Activated naive CD4-positive, alpha-beta T cell treated with anti-CD3 and anti-CD28 coated beads, Interleukin-2, amount 50 U/mL, for 72 hours (primary cell): ENCODE measurements at regions not wholly inside any gene's neighbourhood (a gene's known extent, or its start where the extent isn't known, plus 50 kb on each side); places are given as distances from the start of the nearest gene placed in this dataset.

Source experiments
- ATAC-seq, 2 donors: fragments of 150-1000 bp; cut with Tn5 transposase; 2 replicates each; pipeline ENCODE4 v1.10.0; 2021; ENCODE audit warnings: mild to moderate bottlenecking in 2 of 2, moderate library complexity in 2 of 2
- DNase-seq, 2 donors: peaks; one replicate each; pipeline ENCODE4 v3.0.0; 2021 to 2022; ENCODE audit warnings: low spot score in 2 of 2
- H3K27ac Mint-ChIP-seq, 2 donors: one replicate each; pipeline ENCODE4 v1.8.0; 2022; ENCODE audit warnings: mild to moderate bottlenecking in 2 of 2, mixed read lengths in 2 of 2
- H3K36me3 Mint-ChIP-seq, 2 donors: one replicate each; pipeline ENCODE4 v1.8.0; 2022; ENCODE audit warnings: mixed read lengths in 2 of 2
- H3K9me3 Mint-ChIP-seq, 2 donors: one replicate each; pipeline ENCODE4 v1.8.0; 2022; ENCODE audit warnings: mixed read lengths in 2 of 2

GRCh38 chr14:22472935-22473854 lies 115.8 kb downstream of the DAD1 start:
- DNase-seq (no peak), ATAC-seq (no peak)
- H3K9me3 Mint-ChIP-seq: no peaks in the 10 kb centered on the region
- no peaks in the 10 kb centered on the region for H3K36me3 Mint-ChIP-seq
- H3K27ac Mint-ChIP-seq: no peak overlapping the region

DNA sequence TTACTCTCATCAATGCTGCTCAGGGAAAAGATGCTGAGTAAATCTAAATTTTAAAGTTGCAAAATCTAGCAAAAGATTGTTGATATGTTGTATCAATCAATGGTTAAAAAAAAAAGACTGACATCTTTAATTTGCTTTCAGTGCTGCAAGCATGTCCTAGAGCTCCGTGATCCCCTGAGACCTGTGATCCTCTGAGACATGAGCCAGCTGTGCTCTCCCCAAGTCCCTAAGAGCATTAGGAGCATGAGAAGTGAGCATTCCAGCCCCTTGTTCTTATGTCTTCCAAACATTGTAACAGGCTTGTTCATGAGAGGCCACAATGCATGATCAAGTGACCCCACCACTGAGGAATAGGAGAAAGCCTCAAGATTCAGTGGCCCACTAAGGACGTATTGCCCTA lies 116.6 kb downstream of the DAD1 start:
- Mint-ChIP-seq H3K27ac (no peak overlapping the region), H3K9me3 (no peaks in the 10 kb centered on the region), H3K36me3 (no peaks in the 10 kb centered on the region)
- DNase-seq (no peak), ATAC-seq (no peak)

DNA sequence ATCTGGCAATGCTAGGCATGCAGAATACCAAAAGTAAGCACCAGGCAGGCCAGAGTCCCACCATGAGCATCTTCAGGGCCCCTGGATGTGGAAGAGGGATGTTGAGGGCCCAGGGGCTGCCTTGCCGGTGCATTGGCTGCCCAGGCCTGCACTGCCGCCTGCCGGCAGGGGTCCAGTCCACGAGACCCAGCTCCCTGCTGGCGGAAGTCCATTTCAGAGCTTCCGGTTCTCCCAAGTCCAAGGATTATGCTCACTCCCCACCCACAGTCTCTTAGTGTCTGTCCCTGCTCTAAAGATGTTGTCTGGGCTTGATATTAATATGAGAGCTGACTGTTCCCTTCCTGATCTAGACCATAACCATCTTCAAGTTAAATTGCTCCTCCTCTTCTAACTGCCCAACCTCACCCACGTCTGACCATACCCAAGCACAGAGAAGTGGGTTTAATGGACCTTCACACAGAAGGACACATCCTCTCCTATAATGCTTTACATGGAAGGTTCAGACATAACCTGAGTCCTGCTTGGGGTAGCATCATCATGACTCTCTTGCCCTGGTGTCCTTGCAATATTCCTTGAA lies 117.4 kb downstream of the DAD1 start:
- ATAC-seq (no peak), DNase-seq (no peak)
- Mint-ChIP-seq H3K9me3 (no peaks in the 10 kb centered on the region), H3K27ac (no peak overlapping the region), H3K36me3 (no peaks in the 10 kb centered on the region)

DNA sequence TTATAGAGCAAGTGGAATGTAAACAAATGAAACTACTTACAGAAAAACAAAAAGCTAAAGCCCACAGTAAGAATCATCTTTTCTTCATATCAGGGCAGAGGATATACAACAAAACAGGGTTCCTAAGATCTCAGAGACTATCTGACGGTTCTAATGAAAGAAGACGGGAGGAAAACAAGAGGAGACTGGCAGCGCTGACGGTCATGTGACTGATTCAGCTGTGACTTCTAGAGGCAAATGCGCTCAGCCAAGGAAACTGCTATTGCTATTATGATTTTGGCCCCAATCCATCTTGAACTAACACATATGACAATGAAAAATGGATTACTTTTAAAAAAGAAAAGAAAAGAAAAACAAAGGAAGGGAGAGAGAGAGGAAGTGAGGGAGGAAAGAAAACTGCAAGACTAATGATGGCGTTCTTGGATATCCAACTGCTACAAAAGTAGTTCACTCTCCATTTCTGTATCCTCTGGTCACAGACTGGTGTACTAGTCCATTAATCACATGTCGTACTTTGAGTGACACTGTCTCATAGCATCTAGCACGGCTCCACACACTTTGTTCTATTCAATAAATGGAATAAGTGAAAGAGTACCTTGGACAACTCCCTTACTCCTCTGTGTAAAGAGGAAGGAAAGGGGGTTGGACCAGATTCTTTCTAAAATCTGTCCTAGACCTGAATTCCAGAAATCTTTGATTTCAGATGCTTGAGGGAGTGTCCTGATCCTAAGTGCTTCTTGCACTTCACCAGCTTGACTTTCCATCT lies 119.3 kb downstream of the DAD1 start:
- Mint-ChIP-seq H3K27ac (no peak overlapping the region), H3K36me3 (no peaks in the 10 kb centered on the region), H3K9me3 (no peaks in the 10 kb centered on the region)
- DNase-seq (no peak), ATAC-seq (no peak)

- DNase-seq (no peak), ATAC-seq (no peak)
- no peak overlapping the region for H3K27ac Mint-ChIP-seq
- no peaks in the 10 kb centered on the region for H3K9me3 Mint-ChIP-seq
- H3K36me3 Mint-ChIP-seq: no peaks in the 10 kb centered on the region
These were observed 120.2 kb downstream of the DAD1 start for GRCh38 chr14:22468830-22469229.

DNA sequence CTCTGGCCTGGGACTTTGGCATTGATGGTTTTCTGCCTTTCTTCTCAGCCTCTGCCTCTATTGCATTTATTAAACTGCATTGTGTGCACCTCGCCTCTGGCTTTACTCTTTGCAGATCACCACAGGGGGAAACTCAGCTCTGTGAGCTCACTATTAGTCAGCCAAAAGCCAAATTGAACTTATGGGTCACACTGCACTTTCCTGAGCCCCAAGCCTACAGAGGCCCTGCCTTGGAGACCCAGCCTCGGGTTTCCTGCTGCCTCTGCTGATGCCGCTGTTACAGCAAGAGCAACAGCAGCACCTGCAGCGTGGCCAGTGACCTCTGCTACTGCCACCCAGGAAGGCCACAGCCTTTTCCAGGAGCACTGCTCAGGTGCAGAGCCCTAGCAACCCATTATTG lies 122.5 kb downstream of the DAD1 start:
- H3K27ac Mint-ChIP-seq: no peak overlapping the region
- no peaks in the 10 kb centered on the region for H3K9me3 Mint-ChIP-seq
- H3K36me3 Mint-ChIP-seq: no peaks in the 10 kb centered on the region
- no peak for ATAC-seq
- DNase-seq: no peak

DNA sequence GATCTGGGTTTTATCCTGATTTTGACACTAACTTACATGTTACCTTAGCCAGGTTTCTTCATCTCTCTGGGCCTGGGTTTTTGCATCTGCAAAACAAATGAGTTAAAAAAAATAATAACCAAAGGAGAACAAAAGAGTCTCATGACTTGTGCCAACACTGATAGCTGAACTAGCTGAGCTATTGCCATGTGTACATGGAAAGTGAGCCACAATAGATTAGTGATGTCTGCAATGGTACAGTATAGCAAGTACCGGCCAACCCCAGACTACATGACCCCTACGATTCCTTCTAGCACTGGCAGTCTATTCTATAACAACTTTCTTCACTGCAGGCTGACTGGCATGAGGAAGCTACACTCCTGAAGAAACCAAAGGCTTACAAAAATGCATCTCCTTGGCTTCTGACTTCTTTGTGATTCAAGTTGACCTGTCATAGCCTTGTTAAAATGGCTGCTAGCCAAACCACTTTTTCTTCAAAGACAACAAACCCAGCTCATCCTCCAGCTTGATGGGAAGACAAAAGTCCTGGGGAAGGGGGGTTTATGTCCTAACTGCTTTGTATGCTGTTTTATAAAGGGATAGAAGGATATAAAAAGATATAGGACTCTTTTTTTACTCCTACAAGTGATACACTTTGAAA lies 123.7 kb downstream of the DAD1 start:
- Mint-ChIP-seq H3K36me3 (no peaks in the 10 kb centered on the region), H3K27ac (no peak overlapping the region)
- DNase-seq: no peak

GRCh38 chr14:22464422-22465142 lies 124.4 kb downstream of the DAD1 start:
- H3K27ac Mint-ChIP-seq: no peak overlapping the region
- peak in 1 of 2 donors; percentile 20 for ATAC-seq
- H3K36me3 Mint-ChIP-seq: no peaks in the 10 kb centered on the region
- DNase-seq: no peak
- no peaks in the 10 kb centered on the region for H3K9me3 Mint-ChIP-seq

More for the DNA sequence above, 123.7 kb downstream of the DAD1 start:
- no peaks in the 10 kb centered on the region for H3K9me3 Mint-ChIP-seq
- ATAC-seq: no peak

- no peaks in the 10 kb centered on the region for H3K36me3 Mint-ChIP-seq
- no peaks in the 10 kb centered on the region for H3K9me3 Mint-ChIP-seq
- ATAC-seq (no peak), DNase-seq (no peak)
- H3K27ac Mint-ChIP-seq: no peak overlapping the region
These were observed 125.3 kb downstream of the DAD1 start for GRCh38 chr14:22463763-22464173.

DNA sequence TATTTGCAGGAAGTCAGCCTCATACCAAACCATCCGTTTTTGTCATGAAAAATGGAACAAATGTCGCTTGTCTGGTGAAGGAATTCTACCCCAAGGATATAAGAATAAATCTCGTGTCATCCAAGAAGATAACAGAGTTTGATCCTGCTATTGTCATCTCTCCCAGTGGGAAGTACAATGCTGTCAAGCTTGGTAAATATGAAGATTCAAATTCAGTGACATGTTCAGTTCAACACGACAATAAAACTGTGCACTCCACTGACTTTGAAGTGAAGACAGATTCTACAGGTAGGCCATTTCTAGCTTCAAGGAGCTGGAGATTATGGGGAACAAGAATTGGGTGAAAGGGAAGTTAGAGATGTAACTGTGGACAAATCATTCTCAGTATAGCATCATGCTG lies 126.1 kb downstream of the DAD1 start:
- no peaks in the 10 kb centered on the region for H3K36me3 Mint-ChIP-seq
- no peak for ATAC-seq
- DNase-seq: no peak
- no peak overlapping the region for H3K27ac Mint-ChIP-seq
- H3K9me3 Mint-ChIP-seq: no peaks in the 10 kb centered on the region

- no peaks in the 10 kb centered on the region for H3K9me3 Mint-ChIP-seq
- DNase-seq (no peak), ATAC-seq (no peak)
- H3K36me3 Mint-ChIP-seq: no peaks in the 10 kb centered on the region
- H3K27ac Mint-ChIP-seq: no peak overlapping the region
These were observed 128.4 kb downstream of the DAD1 start for GRCh38 chr14:22460461-22461195.

DNA sequence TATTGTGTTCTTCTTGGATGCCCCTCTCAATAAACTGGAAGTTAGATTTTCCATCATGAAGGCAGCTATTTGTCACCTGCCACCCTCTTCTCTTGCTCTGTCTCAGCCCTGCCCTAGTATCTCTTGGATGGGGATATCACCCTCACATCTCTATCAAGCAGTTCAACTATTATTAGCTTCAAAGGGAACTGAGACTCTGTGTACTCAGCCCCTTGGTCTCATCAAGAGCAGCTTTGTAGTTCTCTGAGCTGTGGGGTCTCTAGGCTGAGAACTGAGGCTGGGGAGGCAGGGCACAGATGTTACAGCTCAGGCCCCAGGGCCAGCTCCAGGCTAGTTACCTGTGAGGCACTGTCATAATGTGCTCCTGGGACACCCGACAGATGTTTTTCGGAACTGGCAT lies 130.3 kb downstream of the DAD1 start:
- Mint-ChIP-seq H3K36me3 (no peaks in the 10 kb centered on the region), H3K27ac (no peak overlapping the region), H3K9me3 (no peaks in the 10 kb centered on the region)
- no peak for ATAC-seq
- DNase-seq: no peak

GRCh38 chr14:22456998-22457594 lies 131.9 kb downstream of the DAD1 start:
- ATAC-seq: no peak
- H3K36me3 Mint-ChIP-seq: no peaks in the 10 kb centered on the region
- no peaks in the 10 kb centered on the region for H3K9me3 Mint-ChIP-seq
- H3K27ac Mint-ChIP-seq: no peak overlapping the region
- no peak for DNase-seq

DNA sequence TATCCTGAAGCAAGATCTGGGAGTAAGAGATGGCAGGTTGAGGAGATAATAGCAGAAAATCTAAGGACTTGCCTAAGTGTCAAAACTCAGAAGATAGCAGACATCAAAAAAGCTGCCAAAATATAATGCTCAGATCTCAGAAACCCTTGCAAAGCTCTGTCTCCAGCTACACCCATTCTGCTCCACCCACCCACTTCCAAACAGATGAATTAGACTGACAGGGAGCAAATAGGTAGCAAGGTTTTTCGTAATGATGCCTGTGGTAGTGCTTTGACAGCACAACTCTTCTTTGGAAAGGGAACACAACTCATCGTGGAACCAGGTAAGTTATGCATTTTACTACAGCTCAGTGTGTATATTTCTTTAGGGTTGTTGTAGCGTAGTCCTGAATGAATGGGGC lies 132.6 kb downstream of the DAD1 start:
- Mint-ChIP-seq H3K36me3 (no peaks in the 10 kb centered on the region), H3K9me3 (no peaks in the 10 kb centered on the region), H3K27ac (no peak overlapping the region)
- no peak for DNase-seq
- ATAC-seq: no peak

DNA sequence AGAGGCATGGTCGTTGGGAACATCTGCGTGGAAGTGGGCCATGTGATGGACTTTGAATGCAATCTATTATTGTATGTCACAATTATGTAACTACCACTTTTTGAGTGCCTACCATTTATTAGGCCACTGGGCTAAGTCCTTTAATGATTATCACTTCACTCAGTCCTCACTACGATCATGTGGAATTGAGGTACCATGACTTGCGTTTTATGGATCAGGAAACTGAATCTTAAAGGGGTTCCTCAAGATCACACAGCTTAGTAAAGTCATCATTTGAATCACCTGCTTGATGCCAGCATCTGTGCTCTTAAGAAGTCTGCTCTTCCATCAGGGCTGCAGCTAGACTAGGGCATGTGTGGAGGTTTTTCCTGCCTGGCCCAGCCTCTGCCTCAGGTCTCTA lies 136.7 kb downstream of the DAD1 start:
- Mint-ChIP-seq H3K9me3 (no peaks in the 10 kb centered on the region), H3K27ac (no peak overlapping the region), H3K36me3 (no peaks in the 10 kb centered on the region)
- ATAC-seq (no peak), DNase-seq (no peak)

DNA sequence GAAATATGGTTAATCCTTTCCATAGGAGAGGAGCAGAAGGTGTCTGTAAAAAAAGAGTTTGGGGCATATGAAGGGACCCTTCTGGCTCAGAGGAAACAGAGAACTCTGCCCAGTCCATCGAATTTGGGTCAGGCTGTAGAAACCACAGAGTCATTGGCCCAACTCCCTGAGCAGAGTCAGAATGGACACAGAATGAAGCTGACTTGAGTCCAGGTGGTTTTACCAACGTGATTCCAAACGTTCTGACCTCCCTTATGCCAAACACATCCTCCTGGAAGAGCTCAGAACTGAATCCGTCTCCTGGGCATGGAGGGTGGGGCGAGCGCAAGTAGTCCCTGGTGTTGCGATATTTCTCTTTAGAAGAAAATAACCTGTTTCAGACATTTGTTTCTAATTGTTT lies 138.8 kb downstream of the DAD1 start:
- no peak overlapping the region for H3K27ac Mint-ChIP-seq
- no peaks in the 10 kb centered on the region for H3K36me3 Mint-ChIP-seq
- DNase-seq (no peak), ATAC-seq (no peak)
- H3K9me3 Mint-ChIP-seq: no peaks in the 10 kb centered on the region
